ENCODE measurements at regions not wholly inside any gene's neighbourhood (a gene's known extent, or its start where the extent isn't known, plus 50 kb on each side); places are given as distances from the start of the nearest gene placed in this dataset.

DNA sequence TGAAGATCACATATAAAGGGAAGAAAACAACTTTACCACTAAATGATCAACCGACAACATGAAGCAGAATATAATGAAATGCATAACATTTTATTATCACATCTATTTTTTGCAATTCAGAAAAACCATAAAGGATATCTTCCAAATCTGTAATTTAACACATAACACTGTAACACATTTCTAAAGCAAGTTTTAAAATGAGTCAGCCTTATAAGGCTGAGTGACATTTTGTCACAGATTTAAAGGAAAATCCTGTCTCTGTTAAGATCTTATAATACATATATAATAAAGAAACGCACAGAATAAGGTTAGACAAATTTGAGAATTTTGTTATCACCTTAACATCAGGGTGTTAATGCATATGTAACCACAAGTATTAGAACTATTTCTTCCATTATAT lies 198.4 kb upstream of the RASA1 start:
- DNase-seq, result no peak

DNA sequence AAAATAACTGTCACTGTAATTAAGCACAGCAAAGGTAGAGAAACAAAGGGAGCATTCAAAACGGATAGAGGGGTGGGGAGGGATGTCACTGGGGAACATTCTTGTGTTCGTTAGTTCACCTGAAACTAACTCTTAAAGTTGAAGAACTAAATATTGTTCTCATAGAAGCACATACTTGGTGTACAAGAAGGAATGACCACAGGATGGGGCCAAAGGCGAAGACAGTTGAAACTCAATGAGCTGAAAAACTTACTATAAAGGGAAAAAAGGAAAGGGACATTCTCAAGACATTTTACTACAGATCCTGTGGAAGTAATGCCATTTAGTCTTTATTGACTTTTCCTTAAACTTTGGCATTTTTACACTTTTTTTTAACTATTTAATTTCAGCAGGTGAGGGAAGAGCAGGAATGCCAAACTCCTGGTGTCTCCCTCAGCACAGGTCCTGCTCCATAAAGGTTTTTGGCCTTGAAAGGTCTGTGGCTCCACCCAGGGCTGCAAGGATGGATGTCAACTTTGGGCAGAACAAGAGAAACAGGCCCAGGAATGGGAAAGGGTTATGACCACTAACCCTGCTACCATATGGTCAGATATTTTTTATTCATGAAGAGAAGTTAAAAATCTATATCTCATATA lies 197.6 kb upstream of the RASA1 start:
- no peak for DNase-seq

GRCh38 chr5:87074072-87074471 lies 193.6 kb upstream of the RASA1 start:
- DNase-seq, result no peak

DNA sequence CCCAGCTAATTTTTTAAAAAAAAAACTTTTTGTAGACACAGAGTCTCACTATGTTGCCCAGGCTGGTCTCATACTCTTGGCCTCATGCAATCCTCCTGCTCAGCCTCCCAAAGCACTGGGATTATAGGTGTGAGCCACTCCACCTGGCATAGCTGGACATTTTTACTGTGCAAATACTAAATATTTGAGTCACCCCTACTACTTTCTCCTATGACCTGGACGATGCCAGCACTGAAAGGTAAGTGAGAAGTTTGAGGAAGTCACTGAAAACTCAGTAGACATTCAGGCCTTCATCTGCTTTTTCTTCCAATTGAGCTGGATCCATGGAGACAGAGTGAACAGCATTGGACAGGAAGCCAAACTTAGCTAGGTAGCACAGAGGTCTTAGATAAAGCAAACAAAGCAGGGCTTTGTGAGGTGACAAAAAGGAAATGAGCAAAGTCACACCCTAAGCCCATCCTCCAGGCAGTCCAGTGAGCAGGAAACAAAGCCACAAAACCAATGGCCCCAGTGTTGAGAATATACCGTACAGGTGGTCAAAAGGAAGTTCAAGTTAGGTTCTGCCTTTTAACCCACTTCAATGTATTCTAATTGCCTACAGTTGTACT lies 192.6 kb upstream of the RASA1 start:
- DNase-seq, result no peak

DNA sequence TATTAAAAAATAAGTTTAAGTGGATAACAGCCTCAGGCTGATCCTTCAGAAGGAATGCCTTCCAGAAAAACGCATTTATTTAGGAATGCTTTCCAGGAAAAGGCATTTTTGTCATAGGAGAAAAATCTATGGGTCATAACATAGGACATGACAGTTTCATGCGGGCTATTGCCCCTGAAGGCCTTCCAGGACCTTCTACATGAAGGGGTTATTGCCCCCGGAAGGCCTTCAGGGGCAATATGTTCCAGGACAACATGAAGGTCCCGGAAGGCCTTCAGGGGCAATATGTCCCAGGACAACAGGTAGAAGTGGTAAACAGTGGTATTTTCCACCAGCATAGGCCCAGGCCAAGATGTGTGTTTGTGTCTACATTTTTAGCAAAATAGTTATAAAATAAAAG lies 191.3 kb upstream of the RASA1 start:
- no peak for DNase-seq

DNA sequence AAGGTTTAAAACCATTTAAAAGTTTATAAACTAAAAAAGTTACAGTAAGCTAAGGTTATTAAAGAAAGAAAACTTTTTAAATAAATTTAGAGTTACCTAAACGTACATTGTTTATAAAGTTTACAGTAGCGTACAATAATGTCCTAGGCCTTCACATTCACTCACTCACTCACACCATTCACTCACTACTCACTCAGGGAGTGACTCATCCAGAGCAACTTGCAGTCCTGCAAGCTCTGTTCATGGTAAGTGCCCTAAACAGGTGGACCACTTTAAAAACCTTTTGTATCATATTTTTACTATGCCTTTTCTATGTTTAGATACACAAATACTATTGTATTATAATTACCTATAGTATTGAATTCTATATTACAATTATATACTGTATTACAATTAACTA lies 190.8 kb upstream of the RASA1 start:
- no peak for DNase-seq

DNA sequence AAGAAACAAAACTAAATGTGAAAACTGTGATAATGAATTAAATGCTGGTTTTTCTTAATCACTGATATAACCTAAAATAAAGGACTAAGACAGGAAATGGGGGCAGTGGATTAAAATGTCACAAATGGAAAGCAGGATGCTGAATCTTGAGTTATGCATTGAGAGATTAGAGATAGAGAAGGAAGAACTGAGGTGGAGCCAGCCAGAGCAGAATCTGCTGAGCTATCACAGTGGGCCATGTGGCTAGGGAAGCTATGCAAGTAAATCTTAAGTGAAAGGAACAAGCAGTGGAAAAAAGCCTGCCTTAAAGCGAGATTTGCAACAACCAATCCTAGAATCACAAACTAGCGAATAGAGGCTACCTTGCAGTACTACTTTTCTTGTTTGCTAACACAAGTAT lies 188.5 kb upstream of the RASA1 start:
- no peak for DNase-seq

GRCh38 chr5:87081016-87081415 lies 186.7 kb upstream of the RASA1 start:
- no peak for DNase-seq

DNA sequence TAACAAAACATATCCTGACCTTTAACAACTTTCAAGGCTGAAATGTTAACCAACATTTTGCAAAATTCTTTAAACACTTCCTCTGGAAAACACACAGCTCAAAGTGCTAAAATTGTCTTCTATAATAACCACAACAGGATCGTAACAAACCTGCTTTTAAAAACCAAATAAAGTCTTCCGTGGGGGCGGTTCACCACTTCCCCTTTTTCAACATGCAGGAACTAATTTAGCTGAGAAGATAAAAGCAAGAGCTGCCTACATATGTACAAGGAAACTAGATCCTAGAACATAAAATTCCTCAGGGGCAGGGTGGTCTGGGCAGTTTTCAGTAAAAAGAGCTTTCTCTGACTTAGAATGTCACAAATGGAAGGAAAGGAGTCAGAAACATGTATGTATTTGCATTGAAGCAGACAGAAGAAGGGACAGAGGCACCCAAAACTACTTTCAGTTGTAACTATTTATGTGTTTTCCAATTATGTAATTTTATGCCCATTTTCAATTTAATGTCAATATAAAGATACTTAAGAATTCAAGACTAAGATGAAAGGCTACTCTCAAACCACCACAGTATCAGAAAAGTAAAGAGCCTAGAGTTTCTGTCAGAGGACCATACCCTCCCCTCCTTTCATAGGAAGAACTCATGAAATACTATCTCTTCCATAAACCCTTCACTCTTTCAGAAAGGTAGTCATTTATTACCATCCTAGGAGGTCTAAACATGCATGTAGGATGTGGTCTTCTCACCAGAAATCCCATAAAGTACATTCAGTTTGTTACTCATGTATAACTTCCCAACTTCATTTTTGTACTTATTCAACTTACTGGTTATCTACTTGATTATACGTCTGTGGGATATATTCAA lies 185.9 kb upstream of the RASA1 start:
- DNase-seq, result no peak

GRCh38 chr5:87094347-87094746 lies 173.3 kb upstream of the RASA1 start:
- no peak for DNase-seq

GRCh38 chr5:87094833-87095232 lies 172.8 kb upstream of the RASA1 start:
- no peak for DNase-seq

GRCh38 chr5:87095787-87096186 lies 171.9 kb upstream of the RASA1 start:
- no peak for DNase-seq

DNA sequence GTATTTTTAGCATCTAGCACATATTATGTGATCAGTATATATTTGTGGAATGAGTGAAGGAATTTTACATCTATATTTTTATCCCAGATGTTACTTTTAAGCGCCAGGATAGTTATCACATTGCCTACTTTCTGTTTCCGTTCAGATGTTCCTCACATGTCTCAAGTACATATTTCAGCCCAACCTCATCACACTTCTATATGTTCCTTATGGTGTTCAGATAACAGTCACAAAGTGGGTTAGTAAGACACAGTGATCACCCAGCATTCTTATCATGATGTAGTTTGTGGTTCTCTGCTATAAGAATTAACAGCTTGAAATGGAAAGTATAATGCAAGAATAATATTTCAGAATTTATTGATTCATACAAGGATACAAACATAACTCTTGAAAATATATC lies 170.0 kb upstream of the RASA1 start:
- DNase-seq, result no peak

DNA sequence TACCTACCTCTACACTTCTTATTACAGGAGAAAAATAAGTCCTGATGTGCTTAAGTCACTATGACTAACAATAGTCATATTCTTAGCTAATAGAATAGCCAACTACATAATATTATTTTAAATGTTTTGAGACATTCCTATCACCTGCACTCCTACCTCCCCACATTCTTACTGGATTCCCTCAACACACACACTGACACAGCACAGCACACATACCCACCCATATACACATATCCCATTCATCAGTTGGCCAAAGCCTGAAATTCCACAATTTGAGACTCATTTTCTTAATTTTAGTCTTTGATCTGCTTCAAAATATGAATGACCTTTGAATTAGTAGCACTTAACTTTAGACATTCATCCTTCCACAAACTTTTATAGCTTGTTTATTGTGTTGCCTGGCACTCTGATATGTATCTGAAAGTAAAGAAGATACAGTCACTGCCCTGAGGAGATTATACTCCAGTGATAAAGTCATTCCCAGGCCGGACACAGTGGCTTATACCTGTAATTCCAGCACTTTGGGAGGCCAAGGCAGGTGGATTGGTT lies 168.3 kb upstream of the RASA1 start:
- no peak for DNase-seq

GRCh38 chr5:87099968-87100367 lies 167.7 kb upstream of the RASA1 start:
- DNase-seq, result no peak

GRCh38 chr5:87101321-87101720 lies 166.4 kb upstream of the RASA1 start:
- DNase-seq, result no peak

GRCh38 chr5:87102841-87103240 lies 164.8 kb upstream of the RASA1 start:
- DNase-seq, result no peak

GRCh38 chr5:87103616-87104287 lies 163.9 kb upstream of the RASA1 start:
- DNase-seq, result no peak

- no peak for DNase-seq
Measured at GRCh38 chr5:87105577-87105976, 162.1 kb upstream of the RASA1 start.

DNA sequence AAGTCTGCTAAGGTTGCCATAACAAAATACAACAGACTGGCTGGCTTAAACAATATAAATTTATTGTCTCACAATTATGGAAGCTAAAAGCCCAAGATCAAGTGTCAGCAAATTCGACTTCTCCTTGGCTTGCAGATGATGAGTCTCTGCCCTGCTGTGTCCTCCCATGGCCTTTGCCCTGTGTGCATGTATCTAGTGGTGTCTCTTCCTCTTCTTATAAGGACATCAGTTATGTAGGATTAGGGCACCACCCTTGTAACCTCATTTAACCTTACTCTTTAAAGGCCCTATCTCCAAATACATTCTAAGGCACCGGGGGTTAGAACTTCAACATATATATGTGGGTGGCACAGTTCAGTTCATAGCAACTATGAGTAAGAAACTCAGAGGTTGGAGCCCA lies 157.9 kb upstream of the RASA1 start:
- no peak for DNase-seq

DNA sequence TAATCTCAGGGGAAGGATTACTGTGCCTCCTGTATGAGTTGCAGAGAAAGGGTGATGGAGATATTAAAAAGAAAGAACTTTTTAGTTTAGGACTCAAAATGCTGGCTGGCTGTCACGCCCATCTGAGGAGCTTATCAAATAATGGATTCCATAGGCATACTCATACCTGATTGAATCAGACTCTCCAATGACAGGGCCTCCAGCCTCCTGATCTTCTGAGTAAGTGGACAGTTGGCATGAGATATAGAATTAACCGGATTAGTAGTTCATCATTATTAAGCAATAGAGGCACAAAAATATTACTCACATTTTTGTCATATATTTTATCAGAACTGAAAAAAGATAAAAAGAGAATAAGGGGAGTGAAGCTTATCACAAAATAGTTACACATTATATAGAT lies 157.0 kb upstream of the RASA1 start:
- DNase-seq, result no peak

- no peak for DNase-seq
Measured at GRCh38 chr5:87113861-87114260, 153.8 kb upstream of the RASA1 start.

DNA sequence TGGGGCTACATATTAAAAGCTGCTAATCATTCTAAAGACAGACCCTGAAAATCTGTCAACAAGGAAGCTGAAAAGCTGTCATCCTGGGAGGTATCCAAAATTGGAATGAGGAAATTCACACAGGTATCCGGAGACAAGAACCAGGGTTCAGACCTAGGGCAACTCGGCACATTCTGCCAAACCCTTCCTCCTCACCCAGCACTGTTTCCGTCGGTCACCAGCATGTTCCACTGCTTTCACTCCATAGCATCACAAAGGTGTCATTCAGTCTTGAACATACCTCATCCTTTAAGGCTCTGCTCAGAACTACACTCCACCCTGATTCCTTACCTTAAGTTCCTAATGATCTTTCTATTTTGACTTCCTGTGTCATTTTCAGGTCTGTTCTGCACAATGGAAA lies 153.1 kb upstream of the RASA1 start:
- DNase-seq, result no peak
